ENCODE measurements at regions not wholly inside any gene's neighbourhood (a gene's known extent, or its start where the extent isn't known, plus 50 kb on each side); places are given as distances from the start of the nearest gene placed in this dataset.

DNA sequence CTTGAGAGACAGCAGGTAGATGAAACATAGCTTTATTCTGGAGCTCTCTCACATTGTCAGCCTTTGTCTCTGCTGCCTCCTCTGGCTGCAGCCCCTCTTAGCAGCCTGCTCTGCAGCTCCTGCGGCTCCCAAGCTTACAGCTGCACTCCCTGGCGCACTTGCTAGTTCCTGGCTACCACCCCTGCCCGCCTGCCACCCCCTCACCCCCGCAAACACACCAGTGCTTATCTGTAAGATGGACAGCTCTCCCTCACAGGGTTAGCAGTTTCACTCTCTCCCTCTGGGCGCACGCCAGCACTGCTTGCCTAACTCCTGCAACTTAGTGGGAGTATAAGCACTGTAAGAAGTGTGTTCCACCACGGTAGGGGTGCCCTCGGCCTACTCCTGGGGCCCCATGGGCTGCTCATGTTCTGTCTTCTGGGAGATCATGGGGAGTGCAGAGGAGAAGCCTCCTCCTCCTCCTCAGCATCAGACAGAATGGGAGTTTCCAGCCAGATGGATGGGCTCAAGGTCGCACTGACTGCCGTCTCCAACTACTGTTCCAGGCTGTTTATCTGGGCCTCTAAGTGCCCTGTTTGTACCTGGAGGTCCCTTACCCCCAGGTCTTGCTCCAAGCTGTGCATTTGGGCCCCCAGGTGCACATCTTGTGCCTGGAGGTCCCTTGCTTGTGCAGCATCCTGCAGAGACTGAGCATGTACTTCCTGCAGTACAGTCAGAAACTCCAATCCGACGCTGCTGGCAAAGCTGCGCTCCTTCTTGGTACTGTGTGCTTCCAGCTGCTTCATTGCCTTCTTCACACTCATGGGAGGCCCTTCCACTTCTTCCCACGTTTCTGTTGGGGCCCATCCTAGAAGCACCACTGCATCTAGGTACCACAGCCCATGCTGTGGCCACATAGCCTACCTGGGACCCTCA, 1388.1 kb downstream of the AMY1C start:
- H3K36me3 ChIP-seq (replicated peaks in 1 of 2; ENCODE audit: control insufficient read depth in 1 of 2, insufficient read depth in 2 of 2, low read length in 2 of 2): no peaks in the 10 kb centered on the region
- Mint-ChIP-seq H3K4me3 (no peak overlapping the region), H3K27me3 (ENCODE audit: low read depth in 3 of 3) (peaks cover 0 to 2% (median 0%) of the 10 kb centered on the region in 3 donors), H3K27ac (no peak overlapping the region), H3K9me3 (peaks cover 0 to 14% (median 7%) of the 10 kb centered on the region in 7 donors), H3K36me3 (no peaks in the 10 kb centered on the region), H3K4me1 (no peaks in the 10 kb centered on the region)
- no peak for DNase-seq
- H3K9ac ChIP-seq (ENCODE audit: insufficient read depth, low read length, poor library complexity, severe bottlenecking): no peak overlapping the region
- H3K4me3 ChIP-seq (replicated peaks in 1 of 3; ENCODE audit: low read depth in 2 of 3, low read length in 3 of 3): no peak overlapping the region
- H3K9me3 ChIP-seq (replicated peaks in 1 of 2; ENCODE audit: control insufficient read depth in 1 of 2, insufficient read depth in 1 of 2, low read length in 2 of 2): peaks cover 0 to 13% of the 10 kb centered on the region in 2 donors
- intact Hi-C loops (cut with micrococcal nuclease): no loop called here
- H3K4me2 ChIP-seq (replicated peaks; ENCODE audit: extremely low read depth, low read length, poor library complexity, severe bottlenecking): no peak overlapping the region
- H4K20me1 ChIP-seq (ENCODE audit: insufficient read depth, low read length): no peaks in the 10 kb centered on the region
- no peaks in the 10 kb centered on the region for H3K27me3 ChIP-seq (ENCODE audit: control insufficient read depth in 2 of 2, insufficient read depth in 2 of 2, low read length in 2 of 2)
- no peaks in the 10 kb centered on the region for H3K79me2 ChIP-seq (ENCODE audit: insufficient read depth, low read length)
- 76% methylated on average over 7 of the region's 14 CpGs for WGBS (ENCODE audit: insufficient coverage)
- H2AFZ ChIP-seq (ENCODE audit: insufficient read depth, low read depth, low read length, poor library complexity, severe bottlenecking): no peak overlapping the region
- no peaks in the 10 kb centered on the region for H3K4me1 ChIP-seq (ENCODE audit: control insufficient read depth in 1 of 2, insufficient read depth in 2 of 2, low read length in 2 of 2)
- H3K27ac ChIP-seq (ENCODE audit: low read depth in 1 of 2, low read length in 2 of 2): no peak overlapping the region
- TF ChIP-seq, protein P1, sequence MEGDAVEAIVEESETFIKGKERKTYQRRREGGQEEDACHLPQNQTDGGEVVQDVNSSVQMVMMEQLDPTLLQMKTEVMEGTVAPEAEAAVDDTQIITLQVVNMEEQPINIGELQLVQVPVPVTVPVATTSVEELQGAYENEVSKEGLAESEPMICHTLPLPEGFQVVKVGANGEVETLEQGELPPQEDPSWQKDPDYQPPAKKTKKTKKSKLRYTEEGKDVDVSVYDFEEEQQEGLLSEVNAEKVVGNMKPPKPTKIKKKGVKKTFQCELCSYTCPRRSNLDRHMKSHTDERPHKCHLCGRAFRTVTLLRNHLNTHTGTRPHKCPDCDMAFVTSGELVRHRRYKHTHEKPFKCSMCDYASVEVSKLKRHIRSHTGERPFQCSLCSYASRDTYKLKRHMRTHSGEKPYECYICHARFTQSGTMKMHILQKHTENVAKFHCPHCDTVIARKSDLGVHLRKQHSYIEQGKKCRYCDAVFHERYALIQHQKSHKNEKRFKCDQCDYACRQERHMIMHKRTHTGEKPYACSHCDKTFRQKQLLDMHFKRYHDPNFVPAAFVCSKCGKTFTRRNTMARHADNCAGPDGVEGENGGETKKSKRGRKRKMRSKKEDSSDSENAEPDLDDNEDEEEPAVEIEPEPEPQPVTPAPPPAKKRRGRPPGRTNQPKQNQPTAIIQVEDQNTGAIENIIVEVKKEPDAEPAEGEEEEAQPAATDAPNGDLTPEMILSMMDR (IDR thresholded peaks at IDR 0.05): no peak

DNA sequence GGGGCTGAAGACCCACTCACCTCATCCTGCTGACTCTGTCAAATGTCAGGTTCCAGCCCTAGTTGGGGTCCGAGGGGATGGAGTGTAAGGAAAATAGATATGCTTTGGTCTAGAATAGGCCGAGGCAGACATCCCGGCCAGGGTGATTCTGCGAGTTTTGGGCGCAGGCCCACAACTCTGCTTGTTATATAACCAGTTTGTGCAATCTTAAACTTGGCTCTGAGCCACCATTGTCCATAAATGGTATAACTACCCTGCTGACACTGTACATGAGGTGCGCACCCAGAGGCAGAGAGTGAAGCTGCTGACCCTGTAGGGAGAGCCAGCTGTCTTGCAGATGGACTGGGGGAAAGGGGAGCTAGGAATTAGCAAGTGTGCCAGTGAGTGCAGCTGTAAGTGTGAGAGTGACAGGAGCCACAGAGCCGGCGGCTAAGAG, 1388.8 kb downstream of the AMY1C start:
- WGBS (ENCODE audit: insufficient coverage): 89% methylated on average over 7 of the region's 8 CpGs
- intact Hi-C loops (cut with micrococcal nuclease): no loop called here
- no peak overlapping the region for H3K4me2 ChIP-seq (replicated peaks; ENCODE audit: extremely low read depth, low read length, poor library complexity, severe bottlenecking)
- H3K9ac ChIP-seq (ENCODE audit: insufficient read depth, low read length, poor library complexity, severe bottlenecking): no peak overlapping the region
- no peaks in the 10 kb centered on the region for H3K27me3 ChIP-seq (ENCODE audit: control insufficient read depth in 2 of 2, insufficient read depth in 2 of 2, low read length in 2 of 2)
- no peak overlapping the region for H2AFZ ChIP-seq (ENCODE audit: insufficient read depth, low read depth, low read length, poor library complexity, severe bottlenecking)
- Mint-ChIP-seq H3K36me3 (no peaks in the 10 kb centered on the region), H3K27me3 (ENCODE audit: low read depth in 3 of 3) (peaks cover 0 to 2% (median 0%) of the 10 kb centered on the region in 3 donors), H3K27ac (no peak overlapping the region), H3K9me3 (peaks cover 0 to 14% (median 7%) of the 10 kb centered on the region in 7 donors), H3K4me1 (no peaks in the 10 kb centered on the region), H3K4me3 (no peak overlapping the region)
- H3K79me2 ChIP-seq (ENCODE audit: insufficient read depth, low read length): no peaks in the 10 kb centered on the region
- H3K4me3 ChIP-seq (replicated peaks in 1 of 3; ENCODE audit: low read depth in 2 of 3, low read length in 3 of 3): no peak overlapping the region
- DNase-seq: no peak
- TF ChIP-seq, protein P1 (IDR thresholded peaks at IDR 0.05): no peak
- H3K9me3 ChIP-seq (replicated peaks in 1 of 2; ENCODE audit: control insufficient read depth in 1 of 2, insufficient read depth in 1 of 2, low read length in 2 of 2): peaks cover 0 to 13% of the 10 kb centered on the region in 2 donors
- H3K36me3 ChIP-seq (replicated peaks in 1 of 2; ENCODE audit: control insufficient read depth in 1 of 2, insufficient read depth in 2 of 2, low read length in 2 of 2): no peaks in the 10 kb centered on the region
- H3K27ac ChIP-seq (ENCODE audit: low read depth in 1 of 2, low read length in 2 of 2): no peak overlapping the region
- H4K20me1 ChIP-seq (ENCODE audit: insufficient read depth, low read length): no peaks in the 10 kb centered on the region
- H3K4me1 ChIP-seq (ENCODE audit: control insufficient read depth in 1 of 2, insufficient read depth in 2 of 2, low read length in 2 of 2): no peaks in the 10 kb centered on the region
